Rectal smooth muscle tissue (tissue), 1 donor: ENCODE measurements at regions not wholly inside any gene's neighbourhood (a gene's known extent, or its start where the extent isn't known, plus 50 kb on each side); places are given as distances from the start of the nearest gene placed in this dataset.
A peak's percentile ranks its signal among the peaks of the same experiment; 100 is the strongest.

Source experiments
- H3K27ac ChIP-seq: one replicate; pipeline ENCODE4 v1.7.0; 2013; ENCODE audit warnings: low read depth, low read length, inconsistent platforms
- H3K27me3 ChIP-seq: one replicate; pipeline ENCODE4 v1.7.0; 2013; ENCODE audit warnings: low read length; ENCODE audit not compliant: control insufficient read depth, insufficient read depth
- H3K36me3 ChIP-seq: one replicate; pipeline ENCODE4 v1.7.0; 2013; ENCODE audit warnings: low read length; ENCODE audit not compliant: control insufficient read depth, insufficient read depth
- H3K4me1 ChIP-seq: one replicate; pipeline ENCODE4 v1.7.0; 2013; ENCODE audit warnings: low read length; ENCODE audit not compliant: control insufficient read depth, insufficient read depth
- H3K4me3 ChIP-seq: one replicate; pipeline ENCODE4 v1.7.0; 2013; ENCODE audit warnings: low read length
- H3K9ac ChIP-seq: one replicate; pipeline ENCODE4 v1.7.0; 2013; ENCODE audit warnings: low read length

DNA sequence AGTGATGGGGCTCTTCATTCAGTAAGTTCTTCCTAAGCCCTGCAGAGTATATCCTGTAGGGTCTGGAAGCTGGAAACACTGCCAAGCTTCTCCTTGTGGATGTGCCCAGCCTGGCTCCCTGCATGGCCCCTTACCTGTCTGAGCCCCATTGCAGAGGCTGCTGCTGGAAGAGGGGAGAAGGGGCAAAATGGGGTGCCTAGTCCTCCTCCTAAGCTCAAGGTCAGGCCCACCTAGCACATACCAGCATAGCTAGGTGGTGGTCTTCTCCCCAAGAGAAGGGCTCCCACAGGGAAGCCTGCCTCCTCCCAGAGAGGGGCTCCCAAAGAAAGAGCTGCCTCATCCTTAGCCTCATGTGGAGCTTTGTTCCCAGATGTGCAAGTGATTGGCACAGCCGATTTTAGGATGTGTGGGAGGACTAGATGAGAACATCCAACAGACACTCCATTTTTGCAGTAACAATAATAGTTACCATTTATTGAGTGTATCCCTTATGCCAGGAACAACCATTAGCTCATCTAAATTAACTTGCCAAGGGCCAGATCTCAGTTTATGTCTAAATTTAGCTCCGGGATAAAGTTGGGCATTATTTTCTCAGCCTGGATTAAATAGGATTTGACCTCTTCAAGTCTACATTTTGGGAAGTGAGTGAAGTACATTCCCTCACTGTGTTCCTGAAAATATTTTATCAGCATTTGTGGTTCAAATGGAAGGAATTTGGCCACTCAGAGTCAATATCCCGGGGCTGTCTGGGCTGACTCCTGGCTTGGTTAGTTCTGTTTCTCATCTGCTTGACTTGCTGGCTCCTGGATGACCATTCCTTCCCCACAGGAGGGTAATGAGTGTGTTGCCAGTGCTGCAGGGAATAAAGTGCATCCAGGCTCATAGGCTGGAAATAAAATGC lies 291.1 kb upstream of the ROPN1 start:
- Histone ChIP-seq H3K27ac (peak overlapping the region; percentile 81), H3K9ac (no peak overlapping the region), H3K4me3 (no peak overlapping the region), H3K27me3 (no peaks in the 10 kb centered on the region), H3K36me3 (no peaks in the 10 kb centered on the region), H3K4me1 (peaks cover 14% of the 10 kb centered on the region)

DNA sequence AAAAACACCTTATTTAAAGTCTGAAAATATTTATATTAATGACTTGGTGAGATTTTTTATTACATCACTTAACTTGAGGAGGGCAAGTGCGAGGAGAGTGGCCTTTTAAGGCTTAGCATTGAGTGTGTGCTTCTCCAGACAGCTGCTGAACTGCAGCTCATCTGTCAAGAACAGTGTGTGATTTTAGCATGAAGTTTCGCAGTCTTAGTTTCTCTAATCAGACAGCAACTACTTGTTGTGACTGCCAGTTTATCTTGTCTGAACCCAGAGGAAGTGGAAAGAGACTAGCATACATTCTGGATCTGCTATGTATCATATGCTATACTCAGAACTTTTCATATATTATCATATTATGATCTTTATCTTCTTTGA lies 291.7 kb upstream of the ROPN1 start:
- no peaks in the 10 kb centered on the region for H3K36me3 ChIP-seq
- no peak overlapping the region for H3K4me3 ChIP-seq
- no peaks in the 10 kb centered on the region for H3K27me3 ChIP-seq
- peaks cover 14% of the 10 kb centered on the region for H3K4me1 ChIP-seq
- peak overlapping the region; percentile 81 for H3K27ac ChIP-seq
- no peak overlapping the region for H3K9ac ChIP-seq

DNA sequence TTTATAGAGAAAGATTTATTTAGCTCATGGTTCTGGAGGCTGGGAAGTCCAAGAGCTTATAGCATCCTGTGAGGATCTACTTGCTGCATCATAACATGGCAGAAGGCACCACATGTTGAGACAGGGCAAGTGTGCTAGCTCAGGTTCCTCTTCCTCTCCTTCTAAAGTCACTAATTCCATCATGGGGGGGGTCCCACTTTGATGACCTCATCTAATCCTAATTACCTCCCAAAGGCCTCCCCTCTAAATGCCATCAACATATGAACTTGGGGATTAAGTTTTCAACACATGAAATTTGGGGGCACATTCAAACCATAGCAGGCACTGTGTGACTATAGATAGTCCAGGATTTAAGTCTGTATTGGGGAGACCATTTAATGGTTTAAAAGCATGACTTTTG lies 297.1 kb upstream of the ROPN1 start:
- peaks cover 10% of the 10 kb centered on the region for H3K4me1 ChIP-seq
- H3K4me3 ChIP-seq, result no peak overlapping the region
- H3K9ac ChIP-seq, result no peak overlapping the region
- H3K27me3 ChIP-seq, result no peaks in the 10 kb centered on the region
- H3K27ac ChIP-seq, result no peak overlapping the region
- H3K36me3 ChIP-seq, result no peaks in the 10 kb centered on the region

DNA sequence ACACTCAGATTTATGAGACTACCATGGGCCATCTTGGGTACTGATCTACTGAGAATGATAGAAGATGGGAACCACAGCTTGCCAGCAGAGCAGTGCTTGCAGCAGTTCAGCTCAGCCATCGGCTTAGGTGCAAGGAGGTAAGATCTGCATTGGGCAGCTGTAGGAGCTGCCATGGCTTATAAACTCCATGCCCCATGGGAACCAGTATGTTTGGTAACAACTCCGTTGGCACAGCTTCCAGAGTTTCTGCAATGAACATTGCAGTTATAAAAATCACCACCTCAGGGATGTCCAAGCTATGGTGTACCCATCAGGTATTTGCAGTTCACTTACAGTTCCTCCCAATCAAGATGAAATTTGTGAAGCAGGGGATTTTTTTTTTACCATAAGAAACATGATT lies 299.1 kb upstream of the ROPN1 start:
- Histone ChIP-seq H3K4me1 (peaks cover 3% of the 10 kb centered on the region), H3K36me3 (no peaks in the 10 kb centered on the region), H3K4me3 (no peak overlapping the region), H3K27ac (no peak overlapping the region), H3K27me3 (no peaks in the 10 kb centered on the region), H3K9ac (no peak overlapping the region)

DNA sequence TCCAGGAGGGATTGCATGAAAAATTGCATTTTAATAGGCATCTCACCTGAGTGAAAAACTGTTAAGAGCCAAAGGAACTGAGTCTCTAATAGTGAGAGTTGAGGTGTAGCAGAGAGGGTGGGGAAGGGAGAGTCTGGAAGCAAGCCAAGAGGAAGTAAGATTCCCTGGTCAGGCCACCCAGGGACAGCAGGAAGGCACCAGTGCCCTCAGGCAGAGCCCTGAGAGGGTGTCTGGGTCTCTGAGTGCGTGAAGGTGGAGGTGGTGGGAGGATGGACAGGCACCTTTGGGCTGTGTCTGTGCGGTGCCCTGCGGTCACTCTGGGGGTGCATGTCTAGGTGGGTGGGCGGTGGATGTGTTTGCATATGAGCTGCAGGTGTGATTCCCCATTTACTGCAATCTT lies 300.4 kb upstream of the ROPN1 start:
- Histone ChIP-seq H3K4me3 (no peak overlapping the region), H3K4me1 (peaks cover 3% of the 10 kb centered on the region), H3K27me3 (no peaks in the 10 kb centered on the region), H3K36me3 (no peaks in the 10 kb centered on the region), H3K27ac (no peak overlapping the region), H3K9ac (no peak overlapping the region)

DNA sequence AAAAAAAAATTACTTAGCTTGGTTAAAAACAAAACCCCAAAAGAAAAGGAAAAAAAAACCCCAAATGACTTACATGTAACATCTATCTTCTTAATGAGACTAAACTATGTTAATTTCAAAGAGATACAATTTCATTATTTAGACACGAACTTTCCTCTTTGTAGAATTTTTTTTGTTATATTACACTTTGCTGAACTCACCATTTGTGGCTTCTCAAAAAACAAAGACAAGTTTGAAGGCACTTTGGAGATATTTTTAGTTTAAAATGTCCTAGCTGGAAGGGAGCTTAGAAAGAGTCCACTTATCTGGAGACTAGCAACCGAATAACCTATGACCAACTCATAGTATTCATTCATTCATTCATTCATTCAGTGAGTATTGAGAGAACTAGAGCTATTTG lies 301.7 kb upstream of the ROPN1 start:
- H3K27ac ChIP-seq, result no peak overlapping the region
- H3K4me3 ChIP-seq, result no peak overlapping the region
- no peaks in the 10 kb centered on the region for H3K36me3 ChIP-seq
- no peak overlapping the region for H3K9ac ChIP-seq
- H3K27me3 ChIP-seq, result no peaks in the 10 kb centered on the region
- H3K4me1 ChIP-seq, result peaks cover 3% of the 10 kb centered on the region

DNA sequence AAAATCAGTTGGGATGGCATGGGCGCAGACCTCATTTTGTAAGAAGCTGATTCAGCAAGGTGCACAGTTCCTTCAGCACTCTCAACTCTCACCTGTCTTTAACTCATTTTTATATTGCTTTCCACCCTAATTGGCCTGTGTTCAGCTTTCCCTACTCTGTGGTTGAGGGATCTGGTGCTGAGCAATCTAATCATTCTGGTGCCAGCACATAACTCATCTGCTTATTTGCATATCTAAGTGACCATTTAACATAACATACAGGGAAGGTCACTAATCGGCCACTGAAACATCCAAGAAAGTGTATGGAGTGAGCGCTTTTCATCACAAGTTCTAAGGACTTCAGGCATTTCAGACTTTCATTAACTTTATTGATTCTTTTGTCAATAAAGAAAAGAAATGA lies 303.4 kb upstream of the ROPN1 start:
- H3K4me3 ChIP-seq, result no peak overlapping the region
- peaks cover 3% of the 10 kb centered on the region for H3K4me1 ChIP-seq
- no peak overlapping the region for H3K9ac ChIP-seq
- H3K27me3 ChIP-seq, result no peaks in the 10 kb centered on the region
- no peak overlapping the region for H3K27ac ChIP-seq
- no peaks in the 10 kb centered on the region for H3K36me3 ChIP-seq

DNA sequence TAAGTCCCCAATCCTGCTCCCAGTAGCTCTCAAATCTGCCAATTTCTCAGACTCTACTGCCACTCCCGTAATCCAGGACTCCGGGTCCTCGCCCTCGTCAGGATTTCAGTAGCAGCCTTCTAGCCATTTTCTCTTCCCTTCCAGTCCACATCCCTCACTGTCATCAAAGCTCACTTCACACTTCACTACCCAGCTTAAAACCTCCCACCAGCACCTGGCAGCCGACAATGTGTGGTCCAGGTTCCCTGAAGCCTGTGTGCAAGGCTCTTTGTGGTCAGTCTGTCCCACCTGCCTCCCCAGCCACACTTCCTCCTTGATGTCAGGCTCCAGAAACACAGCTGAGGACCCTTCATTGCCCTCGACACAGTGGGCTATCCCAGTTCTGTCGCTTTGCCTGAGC lies 304.5 kb upstream of the ROPN1 start:
- Histone ChIP-seq H3K4me3 (no peak overlapping the region), H3K27me3 (no peaks in the 10 kb centered on the region), H3K36me3 (no peaks in the 10 kb centered on the region), H3K9ac (no peak overlapping the region), H3K4me1 (no peaks in the 10 kb centered on the region), H3K27ac (no peak overlapping the region)

DNA sequence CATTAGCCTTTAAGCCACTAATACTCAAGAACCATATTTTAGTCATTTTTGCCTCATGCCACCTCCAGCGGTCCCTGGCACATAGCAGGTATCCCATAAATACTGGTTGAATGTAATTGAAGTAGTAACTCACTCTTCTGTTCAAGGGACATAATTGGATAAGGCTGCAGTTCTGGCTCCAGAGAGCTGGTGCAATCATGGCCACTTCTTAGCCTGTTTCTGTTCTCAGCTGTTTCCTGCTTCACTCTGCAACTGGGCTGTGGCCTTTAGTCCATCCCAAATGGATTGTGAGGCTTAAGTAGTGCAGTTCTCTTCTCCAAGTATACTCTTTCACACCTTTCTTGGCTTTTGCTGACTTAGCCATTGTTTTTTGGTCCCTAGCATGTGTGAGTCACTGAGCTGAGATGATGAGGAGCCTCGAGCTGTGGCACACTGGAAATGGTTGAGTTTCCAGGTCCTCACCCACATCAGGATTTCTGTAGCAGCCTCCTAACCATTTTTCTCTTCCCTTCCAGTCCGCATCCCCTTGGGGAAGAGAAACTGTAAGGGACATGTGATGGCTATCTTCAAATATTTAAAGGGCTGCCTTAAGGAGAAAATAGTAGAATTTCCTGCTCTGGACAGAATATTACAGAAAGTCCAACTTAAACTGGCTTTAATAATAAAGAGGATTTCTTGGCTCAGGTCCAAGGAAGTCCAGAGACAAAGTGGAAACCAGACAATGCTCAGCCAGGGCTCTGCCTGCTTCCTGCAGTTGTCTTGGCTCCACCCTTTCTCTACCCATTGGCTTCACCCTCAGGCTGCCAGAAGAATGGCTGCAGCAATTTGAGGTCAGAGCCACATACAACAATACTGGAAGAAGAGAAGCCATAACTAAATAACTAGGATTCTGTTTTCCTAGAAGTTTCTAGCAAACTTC lies 305.4 kb upstream of the ROPN1 start:
- no peaks in the 10 kb centered on the region for H3K27me3 ChIP-seq
- no peak overlapping the region for H3K4me3 ChIP-seq
- no peaks in the 10 kb centered on the region for H3K4me1 ChIP-seq
- H3K9ac ChIP-seq, result no peak overlapping the region
- H3K27ac ChIP-seq, result no peak overlapping the region
- H3K36me3 ChIP-seq, result no peaks in the 10 kb centered on the region

DNA sequence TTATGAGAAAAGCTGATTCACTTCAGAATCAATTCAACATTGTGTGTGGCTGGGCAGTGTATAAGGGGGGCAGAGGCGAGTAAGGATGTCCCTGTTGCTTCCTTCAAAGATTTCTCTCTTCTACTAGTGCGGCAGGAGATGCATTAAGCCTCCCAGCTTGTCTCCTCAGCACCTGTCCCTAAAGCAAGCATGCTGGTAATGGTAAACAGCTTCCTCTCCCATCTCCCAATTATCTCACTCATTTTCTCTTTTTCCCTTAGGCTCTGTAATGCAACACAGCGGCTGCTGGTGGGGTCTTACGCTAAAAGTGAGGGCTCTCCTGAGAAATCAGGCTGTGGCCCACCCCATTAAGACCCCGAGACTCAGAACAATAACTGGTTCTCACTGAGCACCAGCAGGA lies 306.4 kb upstream of the ROPN1 start:
- H3K36me3 ChIP-seq, result no peaks in the 10 kb centered on the region
- no peak overlapping the region for H3K9ac ChIP-seq
- no peaks in the 10 kb centered on the region for H3K4me1 ChIP-seq
- no peak overlapping the region for H3K27ac ChIP-seq
- no peak overlapping the region for H3K4me3 ChIP-seq
- H3K27me3 ChIP-seq, result no peaks in the 10 kb centered on the region

DNA sequence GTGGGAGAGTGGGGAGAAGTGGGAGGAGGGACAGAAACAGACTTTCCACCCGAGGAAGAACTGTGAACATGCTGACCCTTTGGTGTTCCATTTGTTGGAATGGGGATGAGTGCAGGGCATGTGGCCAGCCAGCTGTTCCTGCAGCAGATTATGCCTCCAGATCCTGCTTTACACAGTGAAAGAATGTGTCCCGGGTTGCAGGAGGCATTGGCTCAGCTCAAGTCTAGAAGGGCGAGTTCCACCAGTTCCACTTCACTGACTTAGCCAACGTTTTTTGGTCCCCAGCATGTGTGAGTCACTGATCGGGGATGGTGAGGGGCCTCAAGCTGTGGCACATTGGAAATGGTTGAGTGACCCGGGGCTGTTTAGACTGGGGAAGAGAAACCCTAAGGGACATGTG lies 307.0 kb upstream of the ROPN1 start:
- Histone ChIP-seq H3K27me3 (no peaks in the 10 kb centered on the region), H3K36me3 (no peaks in the 10 kb centered on the region), H3K9ac (no peak overlapping the region), H3K27ac (no peak overlapping the region), H3K4me3 (no peak overlapping the region), H3K4me1 (no peaks in the 10 kb centered on the region)

DNA sequence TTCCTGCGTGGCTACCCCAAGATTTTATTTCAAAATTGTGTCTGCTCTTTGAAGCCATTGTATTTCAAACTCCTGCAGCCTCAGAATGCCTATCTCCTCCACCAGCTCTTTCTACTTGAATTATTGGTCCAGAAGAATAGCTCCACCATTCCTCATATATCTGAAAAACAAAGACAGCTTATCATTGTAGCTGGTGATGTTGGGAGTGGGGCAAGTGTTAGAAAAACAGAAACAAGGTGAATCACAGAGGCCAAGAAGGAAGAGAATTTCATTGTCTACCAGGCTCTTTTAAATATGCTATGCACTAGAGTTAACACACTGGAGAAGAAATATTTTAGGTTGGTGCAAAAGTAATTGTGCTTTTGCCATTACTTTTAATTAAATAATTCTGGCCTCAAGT lies 307.9 kb upstream of the ROPN1 start:
- Histone ChIP-seq H3K27ac (no peak overlapping the region), H3K36me3 (no peaks in the 10 kb centered on the region), H3K27me3 (no peaks in the 10 kb centered on the region), H3K4me1 (no peaks in the 10 kb centered on the region), H3K4me3 (no peak overlapping the region), H3K9ac (no peak overlapping the region)
